Activated CD8-positive, alpha-beta T cell treated with anti-CD3 and anti-CD28 coated beads, Interleukin-2, amount 10 ng/mL, durations not matched to agents 7 days and 5 days (primary cell): ENCODE measurements at regions not wholly inside any gene's neighbourhood (a gene's known extent, or its start where the extent isn't known, plus 50 kb on each side); places are given as distances from the start of the nearest gene placed in this dataset.

Experiments
- ATAC-seq: fragments of 150-1000 bp; cut with Tn5 transposase; one replicate; pipeline ENCODE4 v1.10.0; 2021; ENCODE audit warnings: moderate library complexity
- CTCF ChIA-PET: fragments of 350-600 bp; sonication (Branson Sonifier 250); formaldehyde crosslinking; loops from one replicate; lab custom pipeline; 2021; ENCODE audit warnings: antibody characterized with exemption; lab: Charles Lee
- POLR2A ChIA-PET: fragments of 350-600 bp; sonication (Branson Sonifier 250); formaldehyde crosslinking; loops from one replicate; lab custom pipeline; 2021; ENCODE audit warnings: antibody characterized with exemption; lab: Charles Lee
- DNase-seq: peaks from one replicate; pipeline ENCODE4 v3.0.0-alpha.2; 2020
- H3K27ac Mint-ChIP-seq: one replicate; pipeline ENCODE4 v1.8.0; 2021; ENCODE audit warnings: mild to moderate bottlenecking, mixed read lengths
- H3K27me3 Mint-ChIP-seq: one replicate; pipeline ENCODE4 v1.8.0; 2021; ENCODE audit warnings: low read depth, mixed read lengths
- H3K36me3 Mint-ChIP-seq: one replicate; pipeline ENCODE4 v1.8.0; 2021; ENCODE audit warnings: low read depth, mixed read lengths
- H3K4me1 Mint-ChIP-seq: one replicate; pipeline ENCODE4 v1.8.0; 2021; ENCODE audit warnings: low read depth, mixed read lengths
- H3K4me3 Mint-ChIP-seq: one replicate; pipeline ENCODE4 v1.8.0; 2021; ENCODE audit warnings: mild to moderate bottlenecking, mixed read lengths
- H3K9me3 Mint-ChIP-seq: one replicate; pipeline ENCODE4 v1.8.0; 2022; ENCODE audit warnings: mixed read lengths; ENCODE audit not compliant: insufficient read depth

- CTCF ChIA-PET: interaction anchor here (0.9 to 2.1 kb wide), 3 partner anchors 113 to 585 kb away, joined by 3 to 5 read pairs (median 4); no protein-coding TSS in a partner anchor
- no peaks in the 10 kb centered on the region for H3K36me3 Mint-ChIP-seq
- H3K4me3 Mint-ChIP-seq: no peak overlapping the region
- H3K27ac Mint-ChIP-seq: no peak overlapping the region
- H3K9me3 Mint-ChIP-seq: peaks cover 5% of the 10 kb centered on the region
- DNase-seq (no peak), ATAC-seq (no peak)
- POLR2A ChIA-PET: no interaction called here
- H3K27me3 Mint-ChIP-seq: peaks cover 20% of the 10 kb centered on the region
- H3K4me1 Mint-ChIP-seq: peaks cover 14% of the 10 kb centered on the region
These were observed 193.7 kb downstream of the ERMARD start for GRCh38 chr6:169945117-169945516.

DNA sequence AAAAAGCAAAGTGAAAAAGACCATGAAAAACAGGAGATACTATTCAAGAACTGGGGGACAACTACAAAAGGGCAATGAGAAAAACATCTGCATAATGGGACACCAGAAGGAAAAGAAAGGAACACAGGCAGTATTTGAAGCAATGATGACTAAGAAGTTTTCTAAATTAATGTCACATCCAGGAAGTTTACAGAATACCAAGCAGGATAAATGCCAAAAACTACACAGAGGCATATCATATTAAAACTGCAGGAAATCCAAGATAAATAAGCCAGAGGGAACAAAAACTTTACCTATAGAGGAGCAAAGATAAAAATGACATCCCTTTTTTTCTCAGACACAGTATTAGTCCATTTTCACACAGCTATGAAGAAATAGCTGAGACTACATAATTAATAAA is 193.0 kb downstream of the ERMARD start:
- DNase-seq: no peak
- ChIA-PET CTCF (interaction anchor here (0.9 to 2.1 kb wide), 3 partner anchors 112 to 585 kb away, joined by 3 to 5 read pairs (median 4); no protein-coding TSS in a partner anchor), POLR2A (no interaction called here)
- Mint-ChIP-seq H3K4me1 (peaks cover 14% of the 10 kb centered on the region), H3K27ac (no peak overlapping the region), H3K27me3 (peaks cover 18% of the 10 kb centered on the region), H3K9me3 (peaks cover 5% of the 10 kb centered on the region), H3K36me3 (no peaks in the 10 kb centered on the region), H3K4me3 (no peak overlapping the region)
- no peak for ATAC-seq

DNA sequence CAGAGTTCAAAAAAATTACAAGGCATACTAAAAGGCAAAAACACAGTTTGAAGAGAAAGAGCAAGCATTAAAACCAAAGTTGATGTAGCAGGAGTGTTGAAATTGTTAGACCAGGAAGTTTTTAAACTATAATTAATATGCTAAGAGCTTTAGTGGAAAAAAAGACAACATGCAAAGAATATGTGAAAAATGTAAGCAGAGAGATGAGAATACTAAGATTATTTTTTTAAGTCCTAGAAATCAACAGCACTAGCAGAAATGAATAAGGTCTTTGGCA is 192.6 kb downstream of the ERMARD start:
- H3K27me3 Mint-ChIP-seq: peaks cover 14% of the 10 kb centered on the region

GRCh38 chr6:169943241-169944060 is 192.0 kb downstream of the ERMARD start:
- POLR2A ChIA-PET: no interaction called here
- Mint-ChIP-seq H3K4me3 (no peak overlapping the region), H3K36me3 (no peaks in the 10 kb centered on the region), H3K9me3 (peaks cover 5% of the 10 kb centered on the region), H3K27ac (no peak overlapping the region), H3K4me1 (peaks cover 14% of the 10 kb centered on the region), H3K27me3 (peaks cover 14% of the 10 kb centered on the region)
- DNase-seq (no peak), ATAC-seq (no peak)
- CTCF ChIA-PET: interaction anchor here (1.1 to 2.1 kb wide), 4 partner anchors 12 to 586 kb away, joined by 3 to 5 read pairs (median 4); no protein-coding TSS in a partner anchor

More for the DNA sequence above, 192.6 kb downstream of the ERMARD start:
- DNase-seq (no peak), ATAC-seq (no peak)
- Mint-ChIP-seq H3K9me3 (peaks cover 5% of the 10 kb centered on the region), H3K4me1 (peaks cover 14% of the 10 kb centered on the region), H3K27ac (no peak overlapping the region), H3K4me3 (no peak overlapping the region), H3K36me3 (no peaks in the 10 kb centered on the region)
- CTCF ChIA-PET: interaction anchor here (1.1 to 2.1 kb wide), 4 partner anchors 13 to 586 kb away, joined by 3 to 5 read pairs (median 4); no protein-coding TSS in a partner anchor
- POLR2A ChIA-PET: no interaction called here

DNA sequence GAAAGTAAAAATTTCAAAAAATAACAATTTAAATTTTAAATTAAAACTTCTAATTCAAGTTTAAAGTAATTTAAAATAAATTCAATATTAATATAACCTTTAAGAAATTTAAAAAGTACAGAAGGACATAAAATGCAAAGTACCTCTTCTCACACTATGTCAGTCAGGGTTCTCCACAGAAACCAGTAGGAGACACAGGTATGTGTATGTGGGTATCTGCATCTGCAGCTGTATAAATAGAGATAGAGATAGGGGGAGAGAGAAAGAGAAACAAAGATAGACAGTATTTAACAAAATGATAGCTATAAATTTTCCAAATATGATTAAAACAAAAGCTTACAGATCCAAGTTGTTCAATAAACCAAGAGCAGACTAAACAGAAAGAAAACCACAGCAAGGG is 190.8 kb downstream of the ERMARD start:
- CTCF ChIA-PET: interaction anchor here (2.4 kb wide), 1 partner anchor 9 kb away, joined by 7 read pairs; no protein-coding TSS in a partner anchor
- peaks cover 11% of the 10 kb centered on the region for H3K4me1 Mint-ChIP-seq
- no peak overlapping the region for H3K4me3 Mint-ChIP-seq
- H3K36me3 Mint-ChIP-seq: no peaks in the 10 kb centered on the region
- ATAC-seq (no peak), DNase-seq (no peak)
- peaks cover 5% of the 10 kb centered on the region for H3K9me3 Mint-ChIP-seq
- H3K27me3 Mint-ChIP-seq: peaks cover 14% of the 10 kb centered on the region
- POLR2A ChIA-PET: no interaction called here
- no peak overlapping the region for H3K27ac Mint-ChIP-seq

- ATAC-seq (no peak), DNase-seq (no peak)
- H3K27me3 Mint-ChIP-seq: peaks cover 14% of the 10 kb centered on the region
- CTCF ChIA-PET: interaction anchor here (0.6 to 2.4 kb wide), 2 partner anchors 10 to 109 kb away, joined by 3 to 7 read pairs; no protein-coding TSS in a partner anchor
- POLR2A ChIA-PET: no interaction called here
- no peaks in the 10 kb centered on the region for H3K36me3 Mint-ChIP-seq
- no peak overlapping the region for H3K27ac Mint-ChIP-seq
- H3K9me3 Mint-ChIP-seq: peaks cover 5% of the 10 kb centered on the region
- no peaks in the 10 kb centered on the region for H3K4me1 Mint-ChIP-seq
- no peak overlapping the region for H3K4me3 Mint-ChIP-seq
These were observed 189.3 kb downstream of the ERMARD start for GRCh38 chr6:169940481-169941271.

DNA sequence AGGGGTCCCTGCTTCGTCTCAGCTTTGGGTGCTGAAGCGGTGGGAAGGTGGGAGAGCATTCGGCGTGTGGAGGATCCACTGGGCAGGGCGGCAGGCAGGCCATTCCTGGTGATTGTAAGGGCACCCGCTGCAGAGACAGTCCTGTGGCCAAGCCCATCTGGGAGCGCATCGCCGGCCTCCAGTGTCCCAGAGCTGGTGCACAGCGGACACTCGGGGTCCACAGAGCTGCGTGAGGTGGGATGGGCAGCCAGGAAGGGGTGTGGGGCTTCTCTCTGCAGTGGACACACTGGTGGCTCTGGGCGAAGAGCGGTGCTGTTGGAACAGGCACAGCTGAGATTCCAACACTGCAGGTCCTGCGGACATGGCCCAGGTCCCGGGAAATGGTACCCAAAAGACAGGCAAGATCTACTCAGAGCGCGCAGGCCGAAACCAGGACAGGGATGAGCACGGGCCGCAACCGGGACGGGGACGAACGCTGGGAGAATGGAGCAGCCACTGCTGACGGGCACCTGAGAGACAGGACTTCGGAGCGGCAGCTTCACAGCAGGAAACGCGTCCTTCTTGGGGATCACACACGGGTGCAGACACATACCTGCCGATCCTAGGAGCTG is 188.2 kb downstream of the ERMARD start:
- Mint-ChIP-seq H3K4me1 (no peaks in the 10 kb centered on the region), H3K36me3 (no peaks in the 10 kb centered on the region), H3K27me3 (peaks cover 12% of the 10 kb centered on the region), H3K4me3 (no peak overlapping the region), H3K27ac (no peak overlapping the region), H3K9me3 (peaks cover 5% of the 10 kb centered on the region)
- CTCF ChIA-PET: interaction anchor here (0.6 kb wide), 1 partner anchor 108 kb away, joined by 3 read pairs; no protein-coding TSS in a partner anchor
- ATAC-seq: no peak
- no peak for DNase-seq
- POLR2A ChIA-PET: no interaction called here

- Mint-ChIP-seq H3K27ac (no peak overlapping the region), H3K36me3 (no peaks in the 10 kb centered on the region), H3K4me1 (no peaks in the 10 kb centered on the region), H3K9me3 (no peaks in the 10 kb centered on the region), H3K27me3 (peaks cover 6% of the 10 kb centered on the region), H3K4me3 (no peak overlapping the region)
- no peak for DNase-seq
- ChIA-PET CTCF (no interaction called here), POLR2A (no interaction called here)
- ATAC-seq: no peak
These were observed 187.3 kb downstream of the ERMARD start for GRCh38 chr6:169938731-169939130.

GRCh38 chr6:169938262-169938701 is 186.9 kb downstream of the ERMARD start:
- ATAC-seq (no peak), DNase-seq (no peak)
- H3K36me3 Mint-ChIP-seq: no peaks in the 10 kb centered on the region
- ChIA-PET CTCF (no interaction called here), POLR2A (no interaction called here)
- H3K4me3 Mint-ChIP-seq: no peak overlapping the region
- no peaks in the 10 kb centered on the region for H3K4me1 Mint-ChIP-seq
- peaks cover 5% of the 10 kb centered on the region for H3K27me3 Mint-ChIP-seq
- no peaks in the 10 kb centered on the region for H3K9me3 Mint-ChIP-seq
- H3K27ac Mint-ChIP-seq: no peak overlapping the region

DNA sequence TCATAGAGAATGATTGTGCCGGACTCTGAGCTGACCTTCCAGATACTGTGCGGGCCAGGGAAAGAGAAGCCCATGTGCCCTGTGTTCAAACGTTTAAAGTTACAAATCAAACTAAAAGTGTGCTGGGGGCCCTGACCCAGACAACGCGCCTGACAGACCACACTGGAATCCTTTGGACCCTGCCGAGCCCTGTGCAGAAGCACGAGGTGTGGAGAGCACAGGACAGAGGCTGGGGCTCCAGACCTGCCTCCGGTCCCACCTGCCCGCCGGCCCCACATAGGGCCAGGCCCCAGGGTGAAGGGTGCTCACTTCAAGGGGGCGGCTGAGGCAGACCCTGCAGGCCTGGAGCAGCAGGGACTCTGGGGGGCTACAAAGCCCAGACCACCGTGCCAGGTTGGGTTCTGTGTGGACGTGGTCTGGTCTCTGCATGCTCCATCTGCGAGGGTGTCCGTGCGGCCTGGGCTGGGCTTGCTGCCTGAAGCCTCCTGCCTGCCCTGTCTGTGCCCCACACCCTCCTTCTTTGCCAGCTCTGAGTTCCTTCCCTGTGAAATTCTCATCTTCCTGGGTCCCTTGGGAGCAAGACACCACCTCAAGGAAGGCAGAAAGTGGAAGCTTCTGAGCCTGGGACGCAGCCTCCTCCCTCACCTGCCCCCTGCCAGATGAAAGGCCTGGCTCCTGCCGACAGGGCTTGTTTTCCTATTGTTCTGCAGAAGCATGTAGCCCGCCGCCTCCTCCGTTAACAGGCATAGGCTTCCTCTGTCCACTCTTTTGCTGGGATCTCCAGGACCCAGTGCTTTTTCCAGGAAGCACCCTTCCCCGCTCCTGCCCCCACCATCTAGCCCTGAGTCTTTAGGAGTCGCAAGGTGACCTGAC is 186.2 kb downstream of the ERMARD start:
- Mint-ChIP-seq H3K4me1 (no peaks in the 10 kb centered on the region), H3K9me3 (no peaks in the 10 kb centered on the region), H3K4me3 (no peak overlapping the region), H3K36me3 (no peaks in the 10 kb centered on the region), H3K27me3 (peaks cover 3% of the 10 kb centered on the region), H3K27ac (no peak overlapping the region)
- ATAC-seq (no peak), DNase-seq (no peak)
- ChIA-PET CTCF (no interaction called here), POLR2A (no interaction called here)

- no peak for ATAC-seq
- Mint-ChIP-seq H3K27me3 (no peaks in the 10 kb centered on the region), H3K4me1 (no peaks in the 10 kb centered on the region), H3K27ac (no peak overlapping the region), H3K4me3 (no peak overlapping the region), H3K9me3 (no peaks in the 10 kb centered on the region), H3K36me3 (no peaks in the 10 kb centered on the region)
- DNase-seq: no peak
- POLR2A ChIA-PET: no interaction called here
- CTCF ChIA-PET: no interaction called here
These were observed 185.0 kb downstream of the ERMARD start for GRCh38 chr6:169936355-169936975.
